ENCODE measurements at regions not wholly inside any gene's neighbourhood (a gene's known extent, or its start where the extent isn't known, plus 50 kb on each side); places are given as distances from the start of the nearest gene placed in this dataset.

DNA sequence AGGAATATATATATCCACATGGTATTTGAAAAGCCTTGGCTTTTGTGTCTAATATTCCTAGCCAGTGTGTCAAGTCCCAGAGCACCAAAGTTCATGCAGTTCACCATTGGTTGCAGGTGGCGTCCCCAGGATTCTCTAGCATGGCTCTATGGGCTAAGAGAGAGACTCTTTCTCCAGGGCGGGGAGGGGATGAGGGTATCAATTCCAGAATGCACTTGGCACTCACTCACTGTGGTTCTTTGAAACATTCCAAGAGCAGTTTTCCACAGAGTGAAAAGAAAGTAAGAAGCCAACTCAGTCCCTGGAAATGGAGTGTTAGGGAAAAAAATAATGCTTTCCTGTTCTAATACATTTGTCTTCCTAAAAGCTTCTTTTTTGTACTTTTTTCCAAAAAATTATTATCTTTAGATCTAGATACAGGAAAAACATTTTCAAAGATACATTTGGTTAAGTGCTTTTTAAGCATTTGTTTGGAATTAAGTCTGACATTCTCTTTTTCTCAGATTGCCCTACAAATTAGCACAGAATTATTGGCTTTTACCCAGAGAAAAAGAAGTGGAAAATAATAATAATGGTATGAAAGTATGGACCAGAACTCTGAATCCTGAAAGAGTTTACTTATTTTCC, 239.9 kb downstream of the PAX3 start:
- DNase-seq, result no peak

GRCh38 chr2:222057347-222058073, 241.3 kb downstream of the PAX3 start:
- no peak for DNase-seq

GRCh38 chr2:222055328-222055727, 243.5 kb downstream of the PAX3 start:
- no peak for DNase-seq

DNA sequence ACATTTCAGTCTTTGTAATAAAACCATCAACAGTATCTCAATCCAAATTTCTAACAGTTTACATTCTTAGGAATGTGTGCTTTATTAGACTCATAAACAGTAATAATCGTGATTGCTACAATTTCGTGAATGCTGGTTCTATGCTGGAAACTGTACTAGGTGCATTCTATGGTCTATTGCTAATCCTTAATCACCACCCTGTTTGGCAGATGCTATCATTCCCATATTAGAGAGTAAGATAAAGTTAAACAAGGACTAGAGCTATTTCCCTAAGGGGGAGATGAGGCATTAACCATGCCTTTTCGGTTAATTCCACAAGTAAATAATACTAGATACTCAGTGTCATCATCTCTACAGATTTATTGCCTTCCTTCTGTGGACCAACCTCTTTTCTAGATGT, 244.0 kb downstream of the PAX3 start:
- DNase-seq, result no peak

GRCh38 chr2:222052934-222053367, 245.8 kb downstream of the PAX3 start:
- DNase-seq, result no peak

DNA sequence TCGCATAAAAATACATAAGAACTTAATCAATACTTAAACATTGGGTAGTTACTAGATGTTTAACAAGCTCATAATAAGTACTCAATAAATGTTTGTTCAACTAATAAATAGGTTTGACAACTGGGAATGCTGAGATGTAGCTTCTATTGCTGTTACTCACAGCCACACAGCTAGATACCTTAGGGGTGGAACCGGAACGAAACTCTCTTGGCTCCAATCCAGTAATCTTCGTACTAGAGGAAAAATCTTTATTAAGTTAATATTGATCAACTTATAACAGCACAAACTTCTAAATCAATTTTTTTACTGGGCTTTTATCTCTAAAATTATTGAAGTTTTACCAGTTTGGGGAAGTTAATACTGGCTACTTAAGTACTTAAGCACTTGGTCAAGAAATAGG, 247.8 kb downstream of the PAX3 start:
- DNase-seq, result no peak

GRCh38 chr2:222049946-222050345, 248.9 kb downstream of the PAX3 start:
- DNase-seq, result no peak

GRCh38 chr2:222043897-222044296, 254.9 kb downstream of the PAX3 start:
- DNase-seq, result no peak

DNA sequence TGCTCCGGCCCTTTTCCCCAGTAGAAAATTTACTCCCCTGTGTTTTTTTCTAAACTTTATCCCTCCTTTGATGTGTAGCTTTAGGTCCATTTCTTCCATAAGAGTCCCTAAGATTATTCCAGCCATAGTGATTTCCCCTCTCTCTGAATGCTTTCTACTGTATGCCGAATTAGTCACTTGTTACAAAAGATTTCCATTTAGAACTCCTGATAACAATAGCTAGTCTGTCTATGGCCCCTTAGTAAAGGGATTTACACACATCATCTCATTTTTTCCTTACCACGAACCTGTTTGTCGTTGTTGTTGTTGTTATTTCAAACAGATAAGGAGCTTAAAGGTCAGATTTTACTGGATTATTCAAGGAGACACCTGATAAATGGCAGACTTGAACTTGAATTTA, 256.1 kb downstream of the PAX3 start:
- DNase-seq, result no peak

GRCh38 chr2:222040333-222040732, 258.5 kb downstream of the PAX3 start:
- DNase-seq, result no peak

GRCh38 chr2:222039821-222040220, 259.0 kb downstream of the PAX3 start:
- no peak for DNase-seq

- no peak for DNase-seq
These were observed 260.6 kb downstream of the PAX3 start for GRCh38 chr2:222038067-222038802.

DNA sequence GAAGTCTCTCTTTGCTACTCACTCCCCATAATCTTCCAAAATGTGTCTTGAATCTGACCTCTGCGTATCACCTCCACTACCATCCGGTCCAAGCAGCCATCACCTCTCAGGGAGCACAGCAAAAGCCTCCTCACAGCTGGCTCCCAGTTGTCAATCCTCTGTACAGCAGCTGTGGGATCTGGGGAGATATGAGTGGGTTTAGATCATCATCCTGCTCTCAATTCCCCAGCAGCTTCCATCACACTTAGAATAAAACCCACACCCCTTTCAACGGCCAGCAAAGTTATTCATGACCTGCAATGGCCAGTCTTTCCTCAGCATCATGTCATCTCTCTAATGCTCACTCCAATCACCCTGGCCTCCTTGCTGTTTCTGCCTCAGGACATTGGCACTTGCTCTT, 261.6 kb downstream of the PAX3 start:
- no peak for DNase-seq

DNA sequence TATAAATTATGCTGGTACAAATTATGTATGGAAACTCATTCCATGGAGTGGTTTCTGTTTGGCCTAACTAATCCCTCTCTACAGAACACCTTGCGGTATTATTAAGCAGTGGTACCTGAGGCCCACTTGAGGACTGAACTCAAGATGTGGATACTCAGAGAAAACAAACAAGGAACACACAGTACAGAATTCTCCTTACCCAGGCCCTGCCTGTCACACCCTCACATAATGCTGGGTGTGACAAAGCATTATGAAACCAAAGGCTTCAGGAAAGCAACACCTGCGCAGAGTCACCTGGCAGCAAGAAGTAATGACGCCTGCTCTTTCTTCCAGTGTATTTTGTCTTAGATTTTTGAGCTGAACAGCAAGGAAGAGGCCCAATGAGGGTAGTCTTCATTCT, 264.7 kb downstream of the PAX3 start:
- no peak for DNase-seq

GRCh38 chr2:222033541-222033940, 265.3 kb downstream of the PAX3 start:
- no peak for DNase-seq

DNA sequence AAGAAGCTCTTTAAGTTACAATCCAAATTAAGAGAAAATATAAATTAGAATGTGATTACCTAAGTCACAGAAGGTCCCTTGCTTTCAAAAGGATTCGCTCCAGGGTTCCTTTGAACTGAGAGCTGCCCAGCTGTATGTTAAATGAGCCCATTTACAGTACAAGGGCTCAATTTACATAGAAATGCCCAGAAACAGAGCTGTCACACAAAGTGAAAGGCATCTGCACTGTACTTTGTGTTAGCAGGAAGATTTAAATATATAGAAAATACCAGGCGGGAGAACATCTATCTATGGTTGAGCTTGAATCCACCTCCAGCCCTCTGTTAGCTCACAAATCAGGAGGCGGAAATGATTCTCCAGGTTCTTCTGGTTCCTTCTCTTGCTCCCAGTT, 272.9 kb downstream of the PAX3 start:
- DNase-seq, result no peak

DNA sequence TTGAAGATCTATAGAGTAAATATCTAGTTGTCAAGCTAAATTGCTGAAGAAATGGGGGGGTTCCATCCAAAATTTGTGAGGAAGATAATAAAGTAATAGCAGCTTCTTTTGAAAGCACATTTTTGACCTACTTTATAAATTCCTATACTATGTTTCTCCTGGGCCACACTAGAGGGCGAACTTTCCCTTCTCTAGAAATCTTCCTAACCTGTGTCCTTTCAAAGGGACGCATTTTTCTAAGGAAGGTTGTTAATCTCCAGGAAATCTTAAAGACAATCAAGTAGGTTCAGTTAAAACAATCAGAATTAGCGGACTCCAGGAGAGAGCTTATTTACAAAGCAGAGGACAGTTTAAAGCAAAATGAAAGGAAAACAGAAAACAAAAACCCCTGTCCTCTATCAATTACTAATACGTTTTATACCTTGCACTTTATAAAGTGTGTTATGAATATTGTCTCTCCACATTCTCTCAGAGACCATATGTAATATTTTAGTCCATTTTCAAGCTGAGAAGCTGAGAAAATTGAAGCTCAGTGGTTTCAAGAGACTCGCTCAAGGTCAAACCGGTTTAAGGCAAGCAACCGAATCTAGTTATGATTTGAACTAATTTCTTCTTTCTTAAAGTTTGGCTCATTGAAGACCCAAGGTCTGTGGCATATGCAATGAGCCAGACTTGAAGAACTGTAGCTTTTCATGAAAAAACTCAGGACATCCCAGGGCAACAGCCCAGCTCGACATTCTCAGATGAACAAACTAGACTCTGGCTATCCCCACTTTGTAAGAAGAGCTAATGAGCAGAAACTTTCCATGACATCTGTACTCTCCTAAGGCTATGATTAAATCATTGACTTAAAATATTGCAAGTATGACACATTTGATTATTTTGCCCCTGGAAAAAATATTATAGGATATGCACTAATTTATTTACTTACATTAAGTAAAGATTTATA, 273.6 kb downstream of the PAX3 start:
- no peak for DNase-seq

DNA sequence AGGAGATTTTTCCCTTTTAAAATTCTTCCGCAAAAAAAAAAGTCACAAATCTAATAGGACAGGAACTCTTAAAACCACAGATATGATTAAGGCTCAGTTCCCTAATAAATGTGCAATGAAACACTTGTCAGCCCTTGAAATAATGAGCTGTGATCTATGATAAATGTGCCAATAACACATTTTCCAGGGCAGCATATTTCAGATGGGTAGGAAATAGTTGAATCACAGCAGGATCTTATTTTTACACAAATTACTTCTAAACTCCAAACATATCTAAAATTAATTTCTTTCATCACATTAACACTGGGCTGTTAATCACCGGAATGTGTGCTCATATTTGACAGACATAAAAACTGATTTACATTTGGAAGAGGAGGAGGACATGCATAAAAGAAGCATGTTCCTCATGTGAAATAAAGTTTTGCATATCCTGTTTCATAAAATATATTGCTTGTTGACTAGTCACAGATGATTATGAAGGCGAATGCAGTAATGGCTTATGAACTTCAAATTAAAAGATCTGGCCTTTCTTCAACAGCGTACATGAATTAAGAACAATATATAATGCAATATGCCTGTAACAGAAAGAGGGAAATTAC, 281.4 kb downstream of the PAX3 start:
- DNase-seq, result no peak

- DNase-seq, result no peak
These were observed 284.9 kb downstream of the PAX3 start for GRCh38 chr2:222013889-222014288.

GRCh38 chr2:222000326-222000725, 298.5 kb downstream of the PAX3 start:
- DNase-seq, result peak; percentile 85

- DNase-seq, result no peak
These were observed 299.1 kb downstream of the PAX3 start for GRCh38 chr2:221999717-222000116.

GRCh38 chr2:221999166-221999565, 299.6 kb downstream of the PAX3 start:
- DNase-seq, result no peak

GRCh38 chr2:221997683-221998082, 301.1 kb downstream of the PAX3 start:
- no peak for DNase-seq
